Gastroesophageal sphincter (tissue), 4 donors: ENCODE measurements at regions not wholly inside any gene's neighbourhood (a gene's known extent, or its start where the extent isn't known, plus 50 kb on each side); places are given as distances from the start of the nearest gene placed in this dataset.

Experiments
- ATAC-seq: fragments of 150-250 bp; one replicate; pipeline ENCODE4 v1.9.1; 2016; ENCODE audit warnings: mild to moderate bottlenecking, moderate library complexity
- H3K27ac ChIP-seq, 4 donors: fragments of 200-600 bp; sonication (generic) in 3 of 4; 1 replicate in 3 of 4; 2 replicates in 1 of 4; pipeline ENCODE4 v1.5.1; 2016 to 2019
- H3K27me3 ChIP-seq: fragments of 200-600 bp; sonication (generic); one replicate; pipeline ENCODE4 v1.5.1; 2019
- H3K36me3 ChIP-seq, 2 donors: fragments of 200-600 bp; sonication (generic); one replicate each; pipeline ENCODE4 v1.5.1; 2019; ENCODE audit warnings: control low read depth in 1 of 2
- H3K4me1 ChIP-seq, 3 donors: fragments of 200-600 bp; sonication (generic); 1 replicate in 2 of 3; 2 replicates in 1 of 3; pipeline ENCODE4 v1.5.1; 2016 to 2019; ENCODE audit warnings: control low read depth in 2 of 3
- H3K4me3 ChIP-seq, 2 donors: fragments of 200-600 bp; sonication (generic); one replicate each; pipeline ENCODE4 v1.5.1; 2019; ENCODE audit warnings: mild to moderate bottlenecking in 1 of 2, moderate library complexity in 1 of 2
- H3K9me3 ChIP-seq, 3 donors: fragments of 200-600 bp; sonication (generic); one replicate each; pipeline ENCODE4 v1.5.1; 2017 to 2019; ENCODE audit warnings: control low read depth in 2 of 3
- CTCF ChIP-seq, 4 experiments: fragments of 200-600 bp in 2 of 4; fragments of 450-650 bp in 2 of 4; sonication (generic) in 1 of 4; IDR thresholded peaks; one replicate each; pipeline ENCODE4 v1.5.1; 2017 to 2019; ENCODE audit warnings: antibody characterized with exemption in 4 of 4, mild to moderate bottlenecking in 2 of 4, moderate library complexity in 2 of 4
- EP300 ChIP-seq: sonication (generic); formaldehyde crosslinking; IDR thresholded peaks from one replicate; pipeline ENCODE4 v1.6.1; 2017; ENCODE audit warnings: antibody characterized with exemption, mild to moderate bottlenecking
- POLR2A ChIP-seq, 2 donors: fragments of 450-650 bp; IDR thresholded peaks; one replicate each; pipeline ENCODE4 v1.6.1; 2017; ENCODE audit warnings: antibody characterized with exemption in 2 of 2, mild to moderate bottlenecking in 2 of 2, moderate library complexity in 1 of 2
- POLR2AphosphoS5 ChIP-seq: sonication (generic); formaldehyde crosslinking; IDR thresholded peaks from one replicate; pipeline ENCODE4 v1.6.1; 2017; ENCODE audit warnings: antibody characterized with exemption
- WGBS, 2 donors: methylation state at CpG; one replicate each; pipeline ENCODE4 v1.1.5; 2018; ENCODE audit warnings: low coverage in 1 of 2; 5-methylcytosine and 5-hydroxymethylcytosine counted together

DNA sequence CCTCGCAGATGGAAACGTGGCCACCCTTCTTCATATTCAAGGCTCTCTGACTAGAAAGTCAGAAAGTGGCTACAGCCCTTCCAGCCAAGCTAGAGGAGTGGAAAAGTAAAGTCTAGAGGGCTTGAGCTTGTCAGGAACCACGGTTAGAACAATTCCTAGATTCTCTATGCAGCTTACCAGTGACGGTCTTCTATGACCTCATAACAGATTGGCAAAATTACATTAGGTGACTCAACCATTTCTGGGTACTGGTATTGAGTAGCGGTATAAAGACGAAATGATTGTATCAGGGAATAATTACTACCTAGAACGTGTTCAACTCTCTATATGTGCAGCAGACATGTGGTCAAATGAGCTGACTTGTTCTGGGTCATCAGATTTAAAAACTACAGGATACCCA lies 155.0 kb upstream of the RUNX1 start:
- no peaks in the 10 kb centered on the region for H3K36me3 ChIP-seq
- no peaks in the 10 kb centered on the region for H3K9me3 ChIP-seq
- 84 to 96% methylated on average over 5 to 6 of the region's 7 CpGs for WGBS, 2 donors
- H3K4me1 ChIP-seq = peaks cover 0 to 19% (median 3%) of the 10 kb centered on the region in 3 donors
- H3K27ac ChIP-seq = no peak overlapping the region
- H3K27me3 ChIP-seq = peaks cover 10% of the 10 kb centered on the region
- H3K4me3 ChIP-seq = no peak overlapping the region
- no peak for ATAC-seq
- TF ChIP-seq POLR2A (IDR thresholded peaks at IDR 0.05) (no peak), EP300 (no peak), POLR2AphosphoS5 (no peak), CTCF (IDR thresholded peaks at IDR 0.05) (no peak)

DNA sequence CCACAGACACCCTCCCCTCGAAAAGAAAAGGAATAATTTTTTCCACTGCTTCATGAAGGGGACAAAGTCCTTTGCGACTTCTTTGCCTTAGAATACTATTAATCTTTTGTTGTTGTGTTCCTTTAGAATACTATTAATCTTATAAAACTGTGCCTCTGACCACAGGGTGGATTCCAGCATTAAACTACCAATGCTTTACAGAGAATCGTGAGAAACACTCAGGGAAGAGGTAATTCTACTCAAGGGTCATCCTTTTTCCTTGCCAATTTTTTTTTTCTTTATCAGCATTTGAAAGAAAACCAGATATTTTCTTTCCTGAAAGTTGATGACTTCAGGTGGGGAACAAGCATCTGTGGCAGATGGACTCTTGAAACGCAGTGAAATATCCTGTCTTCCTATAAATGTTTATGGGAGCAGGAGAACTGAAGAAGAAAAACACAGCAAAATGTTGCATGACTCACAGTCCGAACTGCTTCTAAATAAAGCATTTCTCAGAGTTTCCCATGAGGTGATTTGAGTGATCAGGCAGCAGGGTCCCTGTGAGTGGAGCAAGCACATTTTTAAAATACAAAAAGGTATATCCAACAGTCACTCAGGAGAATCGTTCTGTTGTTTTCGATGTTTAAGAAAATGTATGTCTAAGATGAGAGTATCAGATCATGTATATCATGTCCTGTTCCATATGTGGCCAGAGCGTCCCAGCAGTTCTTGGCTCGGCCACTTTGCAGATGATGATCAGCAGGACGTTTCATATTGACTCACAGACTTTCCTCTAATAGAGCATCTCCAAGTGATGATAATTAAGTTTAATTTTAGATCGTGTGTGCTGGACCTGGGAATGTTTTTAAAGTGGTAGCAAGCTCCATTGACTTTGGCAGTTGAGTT lies 154.2 kb upstream of the RUNX1 start:
- H3K4me1 ChIP-seq = peaks cover 0 to 19% (median 3%) of the 10 kb centered on the region in 3 donors
- no peaks in the 10 kb centered on the region for H3K9me3 ChIP-seq
- H3K27ac ChIP-seq = peak overlapping the region in 1 of 4 donors; percentile 21
- ATAC-seq = no peak
- TF ChIP-seq POLR2A (IDR thresholded peaks at IDR 0.05) = no peak
- TF ChIP-seq CTCF (IDR thresholded peaks at IDR 0.05) = no peak
- peak; percentile 4 for TF ChIP-seq POLR2AphosphoS5
- no peak for TF ChIP-seq EP300
- no peaks in the 10 kb centered on the region for H3K36me3 ChIP-seq
- 38 to 53% methylated on average over 10 to 11 of the region's 11 CpGs for WGBS, 2 donors
- no peak overlapping the region for H3K4me3 ChIP-seq
- peaks cover 10% of the 10 kb centered on the region for H3K27me3 ChIP-seq

GRCh38 chr21:35202431-35202830 lies 153.3 kb upstream of the RUNX1 start:
- Histone ChIP-seq H3K4me3 (no peak overlapping the region), H3K27me3 (peaks cover 7% of the 10 kb centered on the region), H3K27ac (no peak overlapping the region), H3K36me3 (no peaks in the 10 kb centered on the region), H3K4me1 (peaks cover 0 to 19% (median 3%) of the 10 kb centered on the region in 3 donors), H3K9me3 (no peaks in the 10 kb centered on the region)
- no peak for ATAC-seq
- no peak for TF ChIP-seq POLR2AphosphoS5
- TF ChIP-seq CTCF (IDR thresholded peaks at IDR 0.05) = no peak
- TF ChIP-seq POLR2A (IDR thresholded peaks at IDR 0.05) = no peak
- TF ChIP-seq EP300 = no peak

DNA sequence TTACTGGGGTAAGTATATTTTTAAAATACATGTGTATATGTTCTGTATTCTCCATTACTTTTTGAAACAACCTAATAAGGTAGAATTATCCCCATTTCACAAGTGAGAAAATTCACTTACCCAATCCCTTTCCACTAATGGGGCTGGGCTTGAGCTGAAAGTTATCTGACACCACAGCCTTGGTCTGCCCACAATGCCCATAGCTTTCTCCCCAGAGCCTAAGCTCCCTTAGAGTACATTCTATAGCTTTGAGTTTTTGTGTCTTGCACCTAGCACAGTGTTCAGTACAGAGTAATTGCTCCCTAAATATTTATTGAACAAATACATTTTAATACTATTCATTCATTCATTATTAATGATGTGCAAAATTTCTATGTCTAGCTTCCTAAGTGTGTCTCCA lies 152.7 kb upstream of the RUNX1 start:
- ATAC-seq = no peak
- TF ChIP-seq EP300 (no peak), POLR2AphosphoS5 (no peak), CTCF (IDR thresholded peaks at IDR 0.05) (no peak), POLR2A (IDR thresholded peaks at IDR 0.05) (no peak)

DNA sequence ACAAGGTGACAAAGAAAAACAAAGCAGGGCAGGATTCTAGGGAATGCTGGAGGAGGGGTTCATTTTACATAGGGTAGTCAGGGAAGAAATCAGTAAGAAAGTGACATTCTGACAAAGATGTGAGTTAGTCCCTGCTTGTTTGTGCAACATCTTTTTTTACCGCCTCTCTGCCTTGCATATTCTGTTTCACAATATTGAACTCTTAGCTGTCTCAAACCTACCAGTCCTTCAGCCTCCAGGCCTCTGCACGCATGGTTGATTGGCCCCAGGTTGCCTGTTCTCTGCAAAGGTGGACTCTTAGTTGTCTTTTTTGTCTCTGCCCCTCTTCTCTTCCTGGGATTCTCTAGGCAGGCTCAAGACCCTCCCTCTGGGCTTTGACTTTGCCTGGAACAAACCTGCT lies 152.2 kb upstream of the RUNX1 start:
- 100% methylated on average over 1 to 2 of the region's 2 CpGs for WGBS, 2 donors

More for the DNA sequence above, 152.7 kb upstream of the RUNX1 start:
- Histone ChIP-seq H3K9me3 (no peaks in the 10 kb centered on the region), H3K27ac (no peak overlapping the region), H3K36me3 (no peaks in the 10 kb centered on the region), H3K4me3 (no peak overlapping the region), H3K4me1 (peaks cover 0 to 19% (median 3%) of the 10 kb centered on the region in 3 donors), H3K27me3 (peaks cover under 1% of the 10 kb centered on the region)

More for the DNA sequence above, 152.2 kb upstream of the RUNX1 start:
- Histone ChIP-seq H3K36me3 (no peaks in the 10 kb centered on the region), H3K4me3 (no peak overlapping the region), H3K9me3 (no peaks in the 10 kb centered on the region), H3K27me3 (no peaks in the 10 kb centered on the region), H3K4me1 (peaks cover 0 to 16% (median 3%) of the 10 kb centered on the region in 3 donors), H3K27ac (no peak overlapping the region)
- ATAC-seq = no peak
- TF ChIP-seq CTCF (IDR thresholded peaks at IDR 0.05) (no peak), EP300 (no peak), POLR2AphosphoS5 (no peak), POLR2A (IDR thresholded peaks at IDR 0.05) (no peak)
